HEK293 (cell line): ENCODE measurements at regions not wholly inside any gene's neighbourhood (a gene's known extent, or its start where the extent isn't known, plus 50 kb on each side); places are given as distances from the start of the nearest gene placed in this dataset.

Experiments
- BCL11A ChIP-seq: fragments of 450-650 bp; formaldehyde crosslinking; IDR thresholded peaks from 2 replicates; pipeline ENCODE4 v1.5.1; 2016; ENCODE audit warnings: low read depth, missing biosample characterization, missing genetic modification characterization
- ZNF473 ChIP-seq: fragments of 450-650 bp; formaldehyde crosslinking; IDR thresholded peaks from 2 replicates; pipeline ENCODE4 v1.5.1; 2017; ENCODE audit warnings: missing biosample characterization, missing genetic modification characterization
- TF ChIP-seq, protein P1 (sequence below): fragments of 450-650 bp; formaldehyde crosslinking; IDR thresholded peaks from 2 replicates; pipeline ENCODE4 v1.5.1; 2016; ENCODE audit warnings: missing biosample characterization, missing genetic modification characterization
- TF ChIP-seq, protein P2 (sequence below): fragments of 450-650 bp; formaldehyde crosslinking; IDR thresholded peaks from 2 replicates; pipeline ENCODE4 v1.5.1; 2016; ENCODE audit warnings: missing biosample characterization, missing genetic modification characterization

DNA sequence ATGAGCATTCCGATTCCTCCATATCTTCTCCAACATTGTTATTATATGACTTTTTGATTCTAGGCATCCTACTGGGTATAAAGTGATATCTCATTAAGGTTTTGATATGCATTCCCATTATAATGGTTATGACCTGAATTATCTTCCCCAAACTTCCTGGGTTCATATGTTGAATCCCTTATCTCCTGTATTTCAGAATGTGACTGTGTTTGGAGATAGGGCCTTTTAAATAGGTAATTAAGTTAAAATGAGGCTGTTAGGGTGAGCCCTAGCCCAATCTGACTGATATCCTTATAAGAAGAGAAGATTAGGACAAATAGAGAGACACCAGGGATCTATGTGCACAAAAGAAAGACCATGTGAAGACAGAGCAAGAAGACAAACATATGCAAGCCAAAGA lies 96.9 kb upstream of the PMCH start:
- TF ChIP-seq ZNF473 (tag by site-specific recombination) (no peak), BCL11A (tag by site-specific recombination) (no peak)
- TF ChIP-seq, protein P1, sequence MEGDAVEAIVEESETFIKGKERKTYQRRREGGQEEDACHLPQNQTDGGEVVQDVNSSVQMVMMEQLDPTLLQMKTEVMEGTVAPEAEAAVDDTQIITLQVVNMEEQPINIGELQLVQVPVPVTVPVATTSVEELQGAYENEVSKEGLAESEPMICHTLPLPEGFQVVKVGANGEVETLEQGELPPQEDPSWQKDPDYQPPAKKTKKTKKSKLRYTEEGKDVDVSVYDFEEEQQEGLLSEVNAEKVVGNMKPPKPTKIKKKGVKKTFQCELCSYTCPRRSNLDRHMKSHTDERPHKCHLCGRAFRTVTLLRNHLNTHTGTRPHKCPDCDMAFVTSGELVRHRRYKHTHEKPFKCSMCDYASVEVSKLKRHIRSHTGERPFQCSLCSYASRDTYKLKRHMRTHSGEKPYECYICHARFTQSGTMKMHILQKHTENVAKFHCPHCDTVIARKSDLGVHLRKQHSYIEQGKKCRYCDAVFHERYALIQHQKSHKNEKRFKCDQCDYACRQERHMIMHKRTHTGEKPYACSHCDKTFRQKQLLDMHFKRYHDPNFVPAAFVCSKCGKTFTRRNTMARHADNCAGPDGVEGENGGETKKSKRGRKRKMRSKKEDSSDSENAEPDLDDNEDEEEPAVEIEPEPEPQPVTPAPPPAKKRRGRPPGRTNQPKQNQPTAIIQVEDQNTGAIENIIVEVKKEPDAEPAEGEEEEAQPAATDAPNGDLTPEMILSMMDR (tag by site-specific recombination), result no peak
- TF ChIP-seq, protein P2, sequence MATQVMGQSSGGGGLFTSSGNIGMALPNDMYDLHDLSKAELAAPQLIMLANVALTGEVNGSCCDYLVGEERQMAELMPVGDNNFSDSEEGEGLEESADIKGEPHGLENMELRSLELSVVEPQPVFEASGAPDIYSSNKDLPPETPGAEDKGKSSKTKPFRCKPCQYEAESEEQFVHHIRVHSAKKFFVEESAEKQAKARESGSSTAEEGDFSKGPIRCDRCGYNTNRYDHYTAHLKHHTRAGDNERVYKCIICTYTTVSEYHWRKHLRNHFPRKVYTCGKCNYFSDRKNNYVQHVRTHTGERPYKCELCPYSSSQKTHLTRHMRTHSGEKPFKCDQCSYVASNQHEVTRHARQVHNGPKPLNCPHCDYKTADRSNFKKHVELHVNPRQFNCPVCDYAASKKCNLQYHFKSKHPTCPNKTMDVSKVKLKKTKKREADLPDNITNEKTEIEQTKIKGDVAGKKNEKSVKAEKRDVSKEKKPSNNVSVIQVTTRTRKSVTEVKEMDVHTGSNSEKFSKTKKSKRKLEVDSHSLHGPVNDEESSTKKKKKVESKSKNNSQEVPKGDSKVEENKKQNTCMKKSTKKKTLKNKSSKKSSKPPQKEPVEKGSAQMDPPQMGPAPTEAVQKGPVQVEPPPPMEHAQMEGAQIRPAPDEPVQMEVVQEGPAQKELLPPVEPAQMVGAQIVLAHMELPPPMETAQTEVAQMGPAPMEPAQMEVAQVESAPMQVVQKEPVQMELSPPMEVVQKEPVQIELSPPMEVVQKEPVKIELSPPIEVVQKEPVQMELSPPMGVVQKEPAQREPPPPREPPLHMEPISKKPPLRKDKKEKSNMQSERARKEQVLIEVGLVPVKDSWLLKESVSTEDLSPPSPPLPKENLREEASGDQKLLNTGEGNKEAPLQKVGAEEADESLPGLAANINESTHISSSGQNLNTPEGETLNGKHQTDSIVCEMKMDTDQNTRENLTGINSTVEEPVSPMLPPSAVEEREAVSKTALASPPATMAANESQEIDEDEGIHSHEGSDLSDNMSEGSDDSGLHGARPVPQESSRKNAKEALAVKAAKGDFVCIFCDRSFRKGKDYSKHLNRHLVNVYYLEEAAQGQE, result no peak
